GM19463 (cell line): ENCODE measurements at regions not wholly inside any gene's neighbourhood (a gene's known extent, or its start where the extent isn't known, plus 50 kb on each side); places are given as distances from the start of the nearest gene placed in this dataset.
"Not testable (repeated sequence)": the region's sequence is repeated elsewhere in the genome, so short reads cannot be mapped to it uniquely, and the experiment has no call there.

ENCODE experiments used
- ATAC-seq: cut with Tn5 transposase; IDR thresholded peaks from one replicate; pipeline ENCODE4 v1.9.1; 2021; ENCODE audit warnings: mild to moderate bottlenecking, moderate library complexity; ENCODE audit not compliant: unreplicated experiment

GRCh38 chr15:92803852-92804609 is 96.1 kb upstream of the CHD2 start:
- ATAC-seq: peak; percentile 52

GRCh38 chr15:92804610-92804936 is 95.6 kb upstream of the CHD2 start:
- not testable (repeated sequence) for ATAC-seq

GRCh38 chr15:92805080-92805690 is 94.9 kb upstream of the CHD2 start:
- no peak for ATAC-seq

GRCh38 chr15:92806171-92806570 is 94.0 kb upstream of the CHD2 start:
- ATAC-seq: not testable (repeated sequence)

- no peak for ATAC-seq
Measured at GRCh38 chr15:92806763-92807162, 93.4 kb upstream of the CHD2 start.

GRCh38 chr15:92807971-92808571 is 92.1 kb upstream of the CHD2 start:
- no peak for ATAC-seq

GRCh38 chr15:92808598-92809063 is 91.5 kb upstream of the CHD2 start:
- no peak for ATAC-seq

- peak; percentile 80 for ATAC-seq
Measured at GRCh38 chr15:92809064-92809879, 90.9 kb upstream of the CHD2 start.

- ATAC-seq: no peak
Measured at GRCh38 chr15:92809880-92810361, 90.2 kb upstream of the CHD2 start.

- ATAC-seq: no peak
Measured at GRCh38 chr15:92810418-92811138, 89.5 kb upstream of the CHD2 start.

GRCh38 chr15:92811148-92811913 is 88.8 kb upstream of the CHD2 start:
- no peak for ATAC-seq

GRCh38 chr15:92812271-92812670 is 87.9 kb upstream of the CHD2 start:
- ATAC-seq: no peak

- no peak for ATAC-seq
Measured at GRCh38 chr15:92813485-92813884, 86.6 kb upstream of the CHD2 start.

- no peak for ATAC-seq
Measured at GRCh38 chr15:92817339-92817886, 82.7 kb upstream of the CHD2 start.

GRCh38 chr15:92818651-92819277 is 81.4 kb upstream of the CHD2 start:
- ATAC-seq: no peak

- ATAC-seq: no peak
Measured at GRCh38 chr15:92819278-92820235, 80.6 kb upstream of the CHD2 start.

- ATAC-seq: peak; percentile 89
Measured at GRCh38 chr15:92820236-92821021, 79.7 kb upstream of the CHD2 start.
